Right renal cortex interstitium (tissue), 3 donors: ENCODE measurements at regions not wholly inside any gene's neighbourhood (a gene's known extent, or its start where the extent isn't known, plus 50 kb on each side); places are given as distances from the start of the nearest gene placed in this dataset.
"Not testable (repeated sequence)": the region's sequence is repeated elsewhere in the genome, so short reads cannot be mapped to it uniquely, and the experiment has no call there.

ENCODE experiments used
- DNase-seq, 3 donors: peaks; one replicate each; pipeline ENCODE4 v3.0.0-alpha.2; 2013; ENCODE audit warnings: low read depth in 3 of 3, low spot score in 2 of 3

- no peak for DNase-seq
Observed at GRCh38 chr5:143638654-143639053, 173.3 kb upstream of the HMHB1 start.

GRCh38 chr5:143636931-143637528, 174.9 kb upstream of the HMHB1 start:
- DNase-seq = peak in 1 of 3 donors; percentile 38

GRCh38 chr5:143635888-143636287, 176.1 kb upstream of the HMHB1 start:
- no peak for DNase-seq

- DNase-seq = no peak
Observed at GRCh38 chr5:143635146-143635752, 176.7 kb upstream of the HMHB1 start.

GRCh38 chr5:143634689-143635088, 177.3 kb upstream of the HMHB1 start:
- DNase-seq = no peak

GRCh38 chr5:143629871-143630659, 181.9 kb upstream of the HMHB1 start:
- no peak for DNase-seq

GRCh38 chr5:143625048-143625447, 186.9 kb upstream of the HMHB1 start:
- not testable (repeated sequence) for DNase-seq

- no peak for DNase-seq
Observed at GRCh38 chr5:143624465-143624864, 187.5 kb upstream of the HMHB1 start.

- no peak for DNase-seq
Observed at GRCh38 chr5:143619040-143619439, 192.9 kb upstream of the HMHB1 start.

- no peak for DNase-seq
Observed at GRCh38 chr5:143618141-143618540, 193.8 kb upstream of the HMHB1 start.

- DNase-seq = no peak
Observed at GRCh38 chr5:143614831-143615230, 197.1 kb upstream of the HMHB1 start.

GRCh38 chr5:143613329-143613728, 198.6 kb upstream of the HMHB1 start:
- no peak for DNase-seq

- DNase-seq = no peak
Observed at GRCh38 chr5:143610946-143611345, 201.0 kb upstream of the HMHB1 start.

- DNase-seq = no peak
Observed at GRCh38 chr5:143606043-143606752, 202.7 kb upstream of the NR3C1 start.

GRCh38 chr5:143605403-143606005, 202.0 kb upstream of the NR3C1 start:
- no peak for DNase-seq

GRCh38 chr5:143601917-143602333, 198.4 kb upstream of the NR3C1 start:
- no peak for DNase-seq

GRCh38 chr5:143601357-143601756, 197.9 kb upstream of the NR3C1 start:
- DNase-seq = no peak

- DNase-seq = no peak
Observed at GRCh38 chr5:143600396-143601075, 197.1 kb upstream of the NR3C1 start.

- no peak for DNase-seq
Observed at GRCh38 chr5:143599474-143599873, 196.0 kb upstream of the NR3C1 start.

GRCh38 chr5:143596824-143597223, 193.3 kb upstream of the NR3C1 start:
- DNase-seq = no peak
